ENCODE measurements at regions not wholly inside any gene's neighbourhood (a gene's known extent, or its start where the extent isn't known, plus 50 kb on each side); places are given as distances from the start of the nearest gene placed in this dataset.

DNA sequence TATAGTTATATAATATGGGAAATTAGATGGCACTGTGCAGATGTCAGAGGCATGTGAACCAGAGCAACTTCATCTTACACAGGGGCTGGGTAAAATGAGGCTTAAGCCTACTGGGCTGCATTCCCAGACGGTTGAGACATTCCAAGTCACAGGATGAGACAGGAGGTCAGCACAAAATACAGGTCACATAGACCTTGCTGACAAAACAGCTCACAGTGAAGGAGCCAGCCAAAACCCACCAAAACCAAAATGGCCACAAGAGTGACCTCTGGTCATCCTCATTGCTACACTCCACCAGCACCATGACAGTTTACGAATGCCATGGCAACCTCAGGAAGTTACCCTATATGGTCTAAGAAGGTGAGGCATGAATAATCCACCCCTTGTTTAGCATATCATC lies 479.4 kb downstream of the TLR4 start:
- no TSS peak for BruUV-seq (replicated peaks)
- DNase-seq (ENCODE audit: low read depth, low spot score) (no peak), FAIRE-seq (no peak), ATAC-seq (no peak)
- H3K9me3 ChIP-seq (replicated peaks; ENCODE audit: control insufficient read depth, insufficient read depth, low read length), result no peaks in the 10 kb centered on the region
- H3K79me2 ChIP-seq (ENCODE audit: control insufficient read depth, insufficient read depth, low read length), result no peaks in the 10 kb centered on the region
- in situ Hi-C loops (cut with MboI), result no loop called here
- ChIA-PET POLR2A (no interaction called here), CTCF (no interaction called here), SMC1A (ENCODE audit: uncharacterized antibody, unreplicated experiment) (no interaction called here), RAD21 (ENCODE audit: unreplicated experiment) (no interaction called here)
- intact Hi-C loops (cut with micrococcal nuclease; ENCODE audit: unreplicated experiment), result no loop called here
- H4K20me1 ChIP-seq (ENCODE audit: control insufficient read depth, insufficient read depth), result no peaks in the 10 kb centered on the region
- H3K4me3 ChIP-seq, result no peak overlapping the region
- WGBS (ENCODE audit: insufficient coverage, insufficient replicate concordance, low lambda C conversion rate, missing lambda C conversion rate), result 17% methylated on average over 2 of the region's 2 CpGs
- no peak overlapping the region for H2AFZ ChIP-seq (ENCODE audit: control insufficient read depth, low read depth, low read length)
- no peaks in the 10 kb centered on the region for H3K36me3 ChIP-seq (ENCODE audit: control insufficient read depth in 2 of 2, insufficient read depth in 2 of 2, low read length in 1 of 2)
- H3K9ac ChIP-seq (ENCODE audit: control insufficient read depth, insufficient read depth, low read length), result no peak overlapping the region
- H3K27ac ChIP-seq (ENCODE audit: control insufficient read depth, insufficient read depth), result no peak overlapping the region
- no peak overlapping the region for H3K4me2 ChIP-seq (ENCODE audit: control insufficient read depth, insufficient read depth)
- no peaks in the 10 kb centered on the region for H3K27me3 ChIP-seq (replicated peaks in 1 of 2; ENCODE audit: control insufficient read depth in 2 of 2, insufficient read depth in 2 of 2, low read length in 1 of 2)
- H3K4me1 ChIP-seq (ENCODE audit: control insufficient read depth, insufficient read depth, low read length), result no peaks in the 10 kb centered on the region
- TF ChIP-seq ZSCAN29 (IDR thresholded peaks at IDR 0.05) (no peak), SPI1 (IDR thresholded peaks at IDR 0.05; ENCODE audit: borderline replicate concordance, insufficient read depth, low read depth, low read length) (no peak), NR2C1 (IDR thresholded peaks at IDR 0.05) (no peak), POLR2AphosphoS5 (IDR thresholded peaks at IDR 0.05; ENCODE audit: low read length) (no peak), CREB1 (IDR thresholded peaks at IDR 0.05; ENCODE audit: low read depth) (no peak)

DNA sequence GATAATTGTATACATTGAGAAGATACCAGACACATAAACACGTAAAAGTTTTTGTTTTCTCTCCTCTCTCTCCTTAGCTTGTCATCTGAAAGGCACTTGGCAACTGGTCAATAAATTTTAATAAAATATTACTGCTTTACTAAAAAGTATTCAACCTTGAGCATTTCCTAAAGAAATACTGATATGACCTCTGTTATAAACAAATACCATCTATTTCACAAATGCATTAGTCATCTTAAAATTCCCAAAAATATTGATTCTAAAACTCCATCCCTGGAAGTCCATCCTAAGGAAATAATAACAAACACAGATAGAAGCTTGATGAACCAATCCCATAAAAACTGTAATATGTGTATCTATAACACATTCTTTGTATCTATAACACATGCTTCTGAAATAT lies 483.2 kb downstream of the TLR4 start:
- in situ Hi-C loops (cut with MboI) (no loop called here), intact Hi-C loops (cut with micrococcal nuclease; ENCODE audit: unreplicated experiment) (no loop called here)
- WGBS (ENCODE audit: insufficient coverage, insufficient replicate concordance, low lambda C conversion rate, missing lambda C conversion rate), result 29% methylated on average over 1 of the region's 1 CpG
- ChIA-PET SMC1A (ENCODE audit: uncharacterized antibody, unreplicated experiment) (no interaction called here), POLR2A (no interaction called here), CTCF (no interaction called here), RAD21 (ENCODE audit: unreplicated experiment) (no interaction called here)
- no TSS peak for BruUV-seq (replicated peaks)
- Histone ChIP-seq H3K79me2 (ENCODE audit: control insufficient read depth, insufficient read depth, low read length) (no peaks in the 10 kb centered on the region), H3K27ac (ENCODE audit: control insufficient read depth, insufficient read depth) (no peak overlapping the region), H3K9me3 (replicated peaks; ENCODE audit: control insufficient read depth, insufficient read depth, low read length) (no peaks in the 10 kb centered on the region), H2AFZ (ENCODE audit: control insufficient read depth, low read depth, low read length) (no peak overlapping the region), H3K4me3 (no peak overlapping the region), H3K27me3 (replicated peaks in 1 of 2; ENCODE audit: control insufficient read depth in 2 of 2, insufficient read depth in 2 of 2, low read length in 1 of 2) (no peaks in the 10 kb centered on the region), H3K4me2 (ENCODE audit: control insufficient read depth, insufficient read depth) (no peak overlapping the region), H4K20me1 (ENCODE audit: control insufficient read depth, insufficient read depth) (no peaks in the 10 kb centered on the region), H3K4me1 (ENCODE audit: control insufficient read depth, insufficient read depth, low read length) (no peaks in the 10 kb centered on the region), H3K36me3 (ENCODE audit: control insufficient read depth in 2 of 2, insufficient read depth in 2 of 2, low read length in 1 of 2) (no peaks in the 10 kb centered on the region), H3K9ac (ENCODE audit: control insufficient read depth, insufficient read depth, low read length) (no peak overlapping the region)
- TF ChIP-seq ZBED1 (IDR thresholded peaks at IDR 0.05; ENCODE audit: borderline replicate concordance) (no peak), NR2C2 (IDR thresholded peaks at IDR 0.05; ENCODE audit: borderline replicate concordance, control insufficient read depth, insufficient read length, low read depth) (no peak), EZH2 (IDR thresholded peaks at IDR 0.05; ENCODE audit: borderline replicate concordance, control insufficient read depth, low read depth, low read length) (no peak), NFXL1 (IDR thresholded peaks at IDR 0.05; ENCODE audit: borderline replicate concordance) (no peak), TCF3 (IDR thresholded peaks at IDR 0.05; ENCODE audit: borderline replicate concordance, insufficient read depth, low read depth, low read length) (no peak)
- TF ChIP-seq, protein P1, sequence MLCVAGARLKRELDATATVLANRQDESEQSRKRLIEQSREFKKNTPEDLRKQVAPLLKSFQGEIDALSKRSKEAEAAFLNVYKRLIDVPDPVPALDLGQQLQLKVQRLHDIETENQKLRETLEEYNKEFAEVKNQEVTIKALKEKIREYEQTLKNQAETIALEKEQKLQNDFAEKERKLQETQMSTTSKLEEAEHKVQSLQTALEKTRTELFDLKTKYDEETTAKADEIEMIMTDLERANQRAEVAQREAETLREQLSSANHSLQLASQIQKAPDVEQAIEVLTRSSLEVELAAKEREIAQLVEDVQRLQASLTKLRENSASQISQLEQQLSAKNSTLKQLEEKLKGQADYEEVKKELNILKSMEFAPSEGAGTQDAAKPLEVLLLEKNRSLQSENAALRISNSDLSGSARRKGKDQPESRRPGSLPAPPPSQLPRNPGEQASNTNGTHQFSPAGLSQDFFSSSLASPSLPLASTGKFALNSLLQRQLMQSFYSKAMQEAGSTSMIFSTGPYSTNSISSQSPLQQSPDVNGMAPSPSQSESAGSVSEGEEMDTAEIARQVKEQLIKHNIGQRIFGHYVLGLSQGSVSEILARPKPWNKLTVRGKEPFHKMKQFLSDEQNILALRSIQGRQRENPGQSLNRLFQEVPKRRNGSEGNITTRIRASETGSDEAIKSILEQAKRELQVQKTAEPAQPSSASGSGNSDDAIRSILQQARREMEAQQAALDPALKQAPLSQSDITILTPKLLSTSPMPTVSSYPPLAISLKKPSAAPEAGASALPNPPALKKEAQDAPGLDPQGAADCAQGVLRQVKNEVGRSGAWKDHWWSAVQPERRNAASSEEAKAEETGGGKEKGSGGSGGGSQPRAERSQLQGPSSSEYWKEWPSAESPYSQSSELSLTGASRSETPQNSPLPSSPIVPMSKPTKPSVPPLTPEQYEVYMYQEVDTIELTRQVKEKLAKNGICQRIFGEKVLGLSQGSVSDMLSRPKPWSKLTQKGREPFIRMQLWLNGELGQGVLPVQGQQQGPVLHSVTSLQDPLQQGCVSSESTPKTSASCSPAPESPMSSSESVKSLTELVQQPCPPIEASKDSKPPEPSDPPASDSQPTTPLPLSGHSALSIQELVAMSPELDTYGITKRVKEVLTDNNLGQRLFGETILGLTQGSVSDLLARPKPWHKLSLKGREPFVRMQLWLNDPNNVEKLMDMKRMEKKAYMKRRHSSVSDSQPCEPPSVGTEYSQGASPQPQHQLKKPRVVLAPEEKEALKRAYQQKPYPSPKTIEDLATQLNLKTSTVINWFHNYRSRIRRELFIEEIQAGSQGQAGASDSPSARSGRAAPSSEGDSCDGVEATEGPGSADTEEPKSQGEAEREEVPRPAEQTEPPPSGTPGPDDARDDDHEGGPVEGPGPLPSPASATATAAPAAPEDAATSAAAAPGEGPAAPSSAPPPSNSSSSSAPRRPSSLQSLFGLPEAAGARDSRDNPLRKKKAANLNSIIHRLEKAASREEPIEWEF (IDR thresholded peaks at IDR 0.05; ENCODE audit: insufficient replicate concordance, low read depth, low read length), result no peak
- no peak for ATAC-seq
- no peak for FAIRE-seq
- DNase-seq (ENCODE audit: low read depth, low spot score), result no peak

Measured in GM12878 (cell line).